ENCODE measurements at regions not wholly inside any gene's neighbourhood (a gene's known extent, or its start where the extent isn't known, plus 50 kb on each side); places are given as distances from the start of the nearest gene placed in this dataset.

- Histone ChIP-seq H3K27me3 (ENCODE audit: control insufficient read depth in 3 of 3, insufficient read depth in 3 of 3, low read length in 3 of 3) (no peaks in the 10 kb centered on the region), H3K4me1 (ENCODE audit: control insufficient read depth in 3 of 3, insufficient read depth in 2 of 3, low read depth in 1 of 3, low read length in 2 of 3) (peaks cover 0 to 4% (median 0%) of the 10 kb centered on the region in 3 donors), H3K4me3 (ENCODE audit: low read depth in 1 of 3, low read length in 3 of 3) (no peak overlapping the region), H3K27ac (ENCODE audit: low read depth in 1 of 3, low read length in 2 of 3) (no peak overlapping the region), H3K36me3 (ENCODE audit: control insufficient read depth in 3 of 3, insufficient read depth in 2 of 3, low read depth in 1 of 3, low read length in 3 of 3) (no peaks in the 10 kb centered on the region), H3K9me3 (ENCODE audit: control insufficient read depth in 2 of 2, insufficient read depth in 1 of 2, low read depth in 1 of 2, low read length in 1 of 2) (no peaks in the 10 kb centered on the region)
- DNase-seq (no peak), FAIRE-seq (no peak)
- WGBS, 3 donors = 68 to 92% (median 85%) methylated on average over 3 of the region's 3 CpGs
These were observed 98.1 kb upstream of the EGFL6 start for GRCh38 chrX:13471269-13471668.

- H3K4me1 ChIP-seq (ENCODE audit: control insufficient read depth in 3 of 3, insufficient read depth in 2 of 3, low read depth in 1 of 3, low read length in 2 of 3) = peaks cover 0 to 4% (median 0%) of the 10 kb centered on the region in 3 donors
- 77 to 94% (median 78%) methylated on average over 3 of the region's 3 CpGs for WGBS, 3 donors
- H3K36me3 ChIP-seq (ENCODE audit: control insufficient read depth in 3 of 3, insufficient read depth in 2 of 3, low read depth in 1 of 3, low read length in 3 of 3) = no peaks in the 10 kb centered on the region
- DNase-seq = no peak
- no peak overlapping the region for H3K27ac ChIP-seq (ENCODE audit: low read depth in 1 of 3, low read length in 2 of 3)
- no peak for FAIRE-seq
- no peak overlapping the region for H3K4me3 ChIP-seq (ENCODE audit: low read depth in 1 of 3, low read length in 3 of 3)
- no peaks in the 10 kb centered on the region for H3K27me3 ChIP-seq (ENCODE audit: control insufficient read depth in 3 of 3, insufficient read depth in 3 of 3, low read length in 3 of 3)
- H3K9me3 ChIP-seq (ENCODE audit: control insufficient read depth in 2 of 2, insufficient read depth in 1 of 2, low read depth in 1 of 2, low read length in 1 of 2) = no peaks in the 10 kb centered on the region
These were observed 98.8 kb upstream of the EGFL6 start for GRCh38 chrX:13470685-13470977.

GRCh38 chrX:13469963-13470684 lies 99.3 kb upstream of the EGFL6 start:
- H3K9me3 ChIP-seq (ENCODE audit: control insufficient read depth in 2 of 2, insufficient read depth in 1 of 2, low read depth in 1 of 2, low read length in 1 of 2) = no peaks in the 10 kb centered on the region
- no peak for DNase-seq
- peaks cover 0 to 4% (median 0%) of the 10 kb centered on the region in 3 donors for H3K4me1 ChIP-seq (ENCODE audit: control insufficient read depth in 3 of 3, insufficient read depth in 2 of 3, low read depth in 1 of 3, low read length in 2 of 3)
- no peak overlapping the region for H3K27ac ChIP-seq (ENCODE audit: low read depth in 1 of 3, low read length in 2 of 3)
- H3K36me3 ChIP-seq (ENCODE audit: control insufficient read depth in 3 of 3, insufficient read depth in 2 of 3, low read depth in 1 of 3, low read length in 3 of 3) = no peaks in the 10 kb centered on the region
- H3K27me3 ChIP-seq (ENCODE audit: control insufficient read depth in 3 of 3, insufficient read depth in 3 of 3, low read length in 3 of 3) = no peaks in the 10 kb centered on the region
- no peak for FAIRE-seq
- WGBS, 3 donors = 71 to 75% (median 72%) methylated on average over 4 of the region's 4 CpGs
- H3K4me3 ChIP-seq (ENCODE audit: low read depth in 1 of 3, low read length in 3 of 3) = no peak overlapping the region

GRCh38 chrX:13468096-13468495 lies 101.3 kb upstream of the EGFL6 start:
- H3K27me3 ChIP-seq (ENCODE audit: control insufficient read depth in 3 of 3, insufficient read depth in 3 of 3, low read length in 3 of 3) = no peaks in the 10 kb centered on the region
- H3K9me3 ChIP-seq (ENCODE audit: control insufficient read depth in 2 of 2, insufficient read depth in 1 of 2, low read depth in 1 of 2, low read length in 1 of 2) = peaks cover 0 to 1% of the 10 kb centered on the region in 2 donors
- FAIRE-seq = no peak
- DNase-seq = no peak
- no peak overlapping the region for H3K4me3 ChIP-seq (ENCODE audit: low read depth in 1 of 3, low read length in 3 of 3)
- no peaks in the 10 kb centered on the region for H3K36me3 ChIP-seq (ENCODE audit: control insufficient read depth in 3 of 3, insufficient read depth in 2 of 3, low read depth in 1 of 3, low read length in 3 of 3)
- no peak overlapping the region for H3K27ac ChIP-seq (ENCODE audit: low read depth in 1 of 3, low read length in 2 of 3)
- H3K4me1 ChIP-seq (ENCODE audit: control insufficient read depth in 3 of 3, insufficient read depth in 2 of 3, low read depth in 1 of 3, low read length in 2 of 3) = peaks cover 0 to 3% (median 2%) of the 10 kb centered on the region in 3 donors
- WGBS, 3 donors = 95 to 99% (median 96%) methylated on average over 4 of the region's 4 CpGs

GRCh38 chrX:13467243-13467642 lies 102.2 kb upstream of the EGFL6 start:
- Histone ChIP-seq H3K27me3 (ENCODE audit: control insufficient read depth in 3 of 3, insufficient read depth in 3 of 3, low read length in 3 of 3) (no peaks in the 10 kb centered on the region), H3K9me3 (ENCODE audit: control insufficient read depth in 2 of 2, insufficient read depth in 1 of 2, low read depth in 1 of 2, low read length in 1 of 2) (peaks cover 0 to 2% of the 10 kb centered on the region in 2 donors), H3K4me3 (ENCODE audit: low read depth in 1 of 3, low read length in 3 of 3) (no peak overlapping the region), H3K27ac (ENCODE audit: low read depth in 1 of 3, low read length in 2 of 3) (no peak overlapping the region), H3K36me3 (ENCODE audit: control insufficient read depth in 3 of 3, insufficient read depth in 2 of 3, low read depth in 1 of 3, low read length in 3 of 3) (no peaks in the 10 kb centered on the region), H3K4me1 (ENCODE audit: control insufficient read depth in 3 of 3, insufficient read depth in 2 of 3, low read depth in 1 of 3, low read length in 2 of 3) (peaks cover 0 to 3% (median 2%) of the 10 kb centered on the region in 3 donors)
- FAIRE-seq (no peak), DNase-seq (no peak)
- WGBS, 3 donors = 79 to 100% (median 82%) methylated on average over 1 of the region's 1 CpG

- FAIRE-seq (no peak), DNase-seq (no peak)
These were observed 104.7 kb upstream of the EGFL6 start for GRCh38 chrX:13464599-13465275.

GRCh38 chrX:13463608-13464007 lies 105.8 kb upstream of the EGFL6 start:
- FAIRE-seq (no peak), DNase-seq (peak; percentile 42 to 79)
- peak overlapping the region in 2 of 3 donors; percentile 16 to 45 for H3K27ac ChIP-seq (ENCODE audit: low read depth in 1 of 3, low read length in 2 of 3)
- H3K4me1 ChIP-seq (ENCODE audit: control insufficient read depth in 3 of 3, insufficient read depth in 2 of 3, low read depth in 1 of 3, low read length in 2 of 3) = peaks cover 0 to 3% (median 0%) of the 10 kb centered on the region in 3 donors
- peaks cover 0 to 2% of the 10 kb centered on the region in 2 donors for H3K9me3 ChIP-seq (ENCODE audit: control insufficient read depth in 2 of 2, insufficient read depth in 1 of 2, low read depth in 1 of 2, low read length in 1 of 2)
- H3K36me3 ChIP-seq (ENCODE audit: control insufficient read depth in 3 of 3, insufficient read depth in 2 of 3, low read depth in 1 of 3, low read length in 3 of 3) = no peaks in the 10 kb centered on the region
- H3K27me3 ChIP-seq (ENCODE audit: control insufficient read depth in 3 of 3, insufficient read depth in 3 of 3, low read length in 3 of 3) = no peaks in the 10 kb centered on the region
- H3K4me3 ChIP-seq (ENCODE audit: low read depth in 1 of 3, low read length in 3 of 3) = no peak overlapping the region
- WGBS, 3 donors = 19 to 31% (median 29%) methylated on average over 3 of the region's 3 CpGs

More at GRCh38 chrX:13464599-13465275, 104.7 kb upstream of the EGFL6 start:
- peaks cover 0 to 2% of the 10 kb centered on the region in 2 donors for H3K9me3 ChIP-seq (ENCODE audit: control insufficient read depth in 2 of 2, insufficient read depth in 1 of 2, low read depth in 1 of 2, low read length in 1 of 2)
- no peak overlapping the region for H3K27ac ChIP-seq (ENCODE audit: low read depth in 1 of 3, low read length in 2 of 3)
- no peaks in the 10 kb centered on the region for H3K36me3 ChIP-seq (ENCODE audit: control insufficient read depth in 3 of 3, insufficient read depth in 2 of 3, low read depth in 1 of 3, low read length in 3 of 3)
- H3K4me1 ChIP-seq (ENCODE audit: control insufficient read depth in 3 of 3, insufficient read depth in 2 of 3, low read depth in 1 of 3, low read length in 2 of 3) = peaks cover 0 to 3% (median 0%) of the 10 kb centered on the region in 3 donors
- WGBS, 3 donors = 80 to 98% (median 91%) methylated on average over 1 of the region's 1 CpG
- no peak overlapping the region for H3K4me3 ChIP-seq (ENCODE audit: low read depth in 1 of 3, low read length in 3 of 3)
- H3K27me3 ChIP-seq (ENCODE audit: control insufficient read depth in 3 of 3, insufficient read depth in 3 of 3, low read length in 3 of 3) = no peaks in the 10 kb centered on the region

- WGBS, 3 donors = 79 to 91% (median 86%) methylated on average over 7 of the region's 7 CpGs
- Histone ChIP-seq H3K27me3 (ENCODE audit: control insufficient read depth in 3 of 3, insufficient read depth in 3 of 3, low read length in 3 of 3) (no peaks in the 10 kb centered on the region), H3K4me3 (ENCODE audit: low read depth in 1 of 3, low read length in 3 of 3) (no peak overlapping the region), H3K27ac (ENCODE audit: low read depth in 1 of 3, low read length in 2 of 3) (no peak overlapping the region), H3K9me3 (ENCODE audit: control insufficient read depth in 2 of 2, insufficient read depth in 1 of 2, low read depth in 1 of 2, low read length in 1 of 2) (no peaks in the 10 kb centered on the region), H3K36me3 (ENCODE audit: control insufficient read depth in 3 of 3, insufficient read depth in 2 of 3, low read depth in 1 of 3, low read length in 3 of 3) (no peaks in the 10 kb centered on the region), H3K4me1 (ENCODE audit: control insufficient read depth in 3 of 3, insufficient read depth in 2 of 3, low read depth in 1 of 3, low read length in 2 of 3) (no peaks in the 10 kb centered on the region)
- FAIRE-seq = no peak
- no peak for DNase-seq
These were observed 117.1 kb upstream of the EGFL6 start for GRCh38 chrX:13452283-13452682.

Measured in small intestine (tissue), 7 donors.